ENCODE measurements at regions not wholly inside any gene's neighbourhood (a gene's known extent, or its start where the extent isn't known, plus 50 kb on each side); places are given as distances from the start of the nearest gene placed in this dataset.

- no peak overlapping the region for H3K4me3 ChIP-seq (ENCODE audit: low read depth, low read length)
- no peak for TF ChIP-seq MYC (IDR thresholded peaks at IDR 0.05; ENCODE audit: low read depth, low read length)
- TF ChIP-seq CTCF (IDR thresholded peaks at IDR 0.05; ENCODE audit: low read depth, low read length), result no peak
- TF ChIP-seq POLR2A (IDR thresholded peaks at IDR 0.05; ENCODE audit: extremely low read depth, insufficient read length), result no peak
- TF ChIP-seq MAX (IDR thresholded peaks at IDR 0.05; ENCODE audit: low read depth, low read length), result no peak
- DNase-seq (ENCODE audit: low read depth), result no peak
Observed at GRCh38 chr14:98904677-98905076, 367.3 kb downstream of the BCL11B start.

GRCh38 chr14:98906123-98906995, 365.6 kb downstream of the BCL11B start:
- TF ChIP-seq MAX (IDR thresholded peaks at IDR 0.05; ENCODE audit: low read depth, low read length) (no peak), POLR2A (IDR thresholded peaks at IDR 0.05; ENCODE audit: extremely low read depth, insufficient read length) (no peak), MYC (IDR thresholded peaks at IDR 0.05; ENCODE audit: low read depth, low read length) (no peak), CTCF (IDR thresholded peaks at IDR 0.05; ENCODE audit: low read depth, low read length) (no peak)
- no peak for DNase-seq (ENCODE audit: low read depth)
- no peak overlapping the region for H3K4me3 ChIP-seq (ENCODE audit: low read depth, low read length)

- no peak for DNase-seq (ENCODE audit: low read depth)
- TF ChIP-seq POLR2A (IDR thresholded peaks at IDR 0.05; ENCODE audit: extremely low read depth, insufficient read length) (no peak), MYC (IDR thresholded peaks at IDR 0.05; ENCODE audit: low read depth, low read length) (no peak), CTCF (IDR thresholded peaks at IDR 0.05; ENCODE audit: low read depth, low read length) (no peak), MAX (IDR thresholded peaks at IDR 0.05; ENCODE audit: low read depth, low read length) (no peak)
- no peak overlapping the region for H3K4me3 ChIP-seq (ENCODE audit: low read depth, low read length)
Observed at GRCh38 chr14:98907271-98907670, 364.7 kb downstream of the BCL11B start.

- no peak overlapping the region for H3K4me3 ChIP-seq (ENCODE audit: low read depth, low read length)
- no peak for DNase-seq (ENCODE audit: low read depth)
- TF ChIP-seq MAX (IDR thresholded peaks at IDR 0.05; ENCODE audit: low read depth, low read length), result no peak
- no peak for TF ChIP-seq POLR2A (IDR thresholded peaks at IDR 0.05; ENCODE audit: extremely low read depth, insufficient read length)
- no peak for TF ChIP-seq MYC (IDR thresholded peaks at IDR 0.05; ENCODE audit: low read depth, low read length)
- TF ChIP-seq CTCF (IDR thresholded peaks at IDR 0.05; ENCODE audit: low read depth, low read length), result no peak
Observed at GRCh38 chr14:98908050-98908449, 363.9 kb downstream of the BCL11B start.

GRCh38 chr14:98909251-98909944, 362.6 kb downstream of the BCL11B start:
- H3K4me3 ChIP-seq (ENCODE audit: low read depth, low read length), result no peak overlapping the region
- peak; percentile 32 for DNase-seq (ENCODE audit: low read depth)
- no peak for TF ChIP-seq POLR2A (IDR thresholded peaks at IDR 0.05; ENCODE audit: extremely low read depth, insufficient read length)
- TF ChIP-seq MYC (IDR thresholded peaks at IDR 0.05; ENCODE audit: low read depth, low read length), result no peak
- no peak for TF ChIP-seq CTCF (IDR thresholded peaks at IDR 0.05; ENCODE audit: low read depth, low read length)
- no peak for TF ChIP-seq MAX (IDR thresholded peaks at IDR 0.05; ENCODE audit: low read depth, low read length)

Data from NB4 (cell line).